ENCODE measurements at regions not wholly inside any gene's neighbourhood (a gene's known extent, or its start where the extent isn't known, plus 50 kb on each side); places are given as distances from the start of the nearest gene placed in this dataset.

- Histone ChIP-seq H3K56ac (replicated peaks; ENCODE audit: insufficient read length, low read depth, low read length) (no peak overlapping the region), H4K5ac (ENCODE audit: insufficient read length, low read depth, low read length) (no peak overlapping the region), H2BK5ac (ENCODE audit: low read depth, low read length) (no peak overlapping the region; the same call in 1 of the 2 replicates), H4K91ac (replicated peaks; ENCODE audit: insufficient read length, low read length) (no peak overlapping the region), H2BK12ac (ENCODE audit: low read depth, low read length) (peak overlapping the region; percentile 32; the same call in 1 of the 2 replicates), H3K4ac (replicated peaks; ENCODE audit: insufficient read length, low read depth, low read length) (no peak overlapping the region), H3K79me2 (ENCODE audit: control insufficient read depth in 1 of 2, insufficient read depth in 2 of 2, low read length in 2 of 2) (no peaks in the 10 kb centered on the region), H3K18ac (ENCODE audit: extremely low read depth, low read length) (no peak overlapping the region), H3K79me1 (ENCODE audit: low read depth, low read length) (no peaks in the 10 kb centered on the region), H3K9me3 (ENCODE audit: insufficient read depth in 2 of 2, low read depth in 1 of 2, low read length in 1 of 2) (no peaks in the 10 kb centered on the region), H4K20me1 (replicated peaks in 1 of 2; ENCODE audit: control insufficient read depth in 1 of 2, insufficient read depth in 2 of 2, low read length in 2 of 2) (no peaks in the 10 kb centered on the region), H3K23me2 (ENCODE audit: low read depth, low read length) (no peaks in the 10 kb centered on the region), H3K4me3 (ENCODE audit: extremely low read depth in 1 of 4, insufficient read depth in 2 of 4, low read depth in 3 of 4, low read length in 4 of 4) (no peak overlapping the region), H3K9ac (replicated peaks in 1 of 4; ENCODE audit: extremely low read depth in 1 of 4, low read depth in 3 of 4, low read length in 3 of 4) (no peak overlapping the region), H3K4me1 (replicated peaks in 1 of 4; ENCODE audit: control insufficient read depth in 3 of 4, insufficient read depth in 4 of 4, low read length in 3 of 4) (peaks cover 3 to 8% (median 6%) of the 10 kb centered on the region in 4 experiments; a peak in 4 of 7 replicates), H2BK20ac (ENCODE audit: low read length) (no peak overlapping the region), H3K23ac (ENCODE audit: insufficient read length) (no peak overlapping the region), H2BK15ac (ENCODE audit: low read length) (no peak overlapping the region), H3K4me2 (ENCODE audit: insufficient read depth in 1 of 2, low read depth in 2 of 2, low read length in 2 of 2) (peak overlapping the region; percentile 12 to 36; a peak in 3 of 4 replicates), H3K27ac (ENCODE audit: low read depth, low read length) (no peak overlapping the region), H2BK120ac (replicated peaks; ENCODE audit: low read depth, low read length) (no peak overlapping the region), H3K14ac (ENCODE audit: insufficient read length) (no peak overlapping the region), H3K36me3 (ENCODE audit: control insufficient read depth in 2 of 4, insufficient read depth in 4 of 4, low read length in 3 of 4) (no peaks in the 10 kb centered on the region), H2AFZ (ENCODE audit: low read length) (peak overlapping the region; percentile 72), H2AK5ac (ENCODE audit: low read depth, low read length) (no peak overlapping the region), H3K27me3 (replicated peaks in 1 of 4; ENCODE audit: control insufficient read depth in 3 of 4, extremely low read depth in 1 of 4, insufficient read depth in 3 of 4, low read length in 3 of 4) (no peaks in the 10 kb centered on the region), H4K8ac (ENCODE audit: extremely low read depth, insufficient read depth, low read length) (no peak overlapping the region)
- TF ChIP-seq SP1 (IDR thresholded peaks at IDR 0.05; ENCODE audit: low read depth, low read length) (0 out of 2 replicates have a peak, but pooled peaks have one; percentile 18), MAX (IDR thresholded peaks at IDR 0.05) (peak; percentile 51; the same call in 1 of the 2 replicates), TCF12 (IDR thresholded peaks at IDR 0.05; ENCODE audit: low read depth, low read length) (0 out of 2 replicates have a peak, but pooled peaks have one; percentile 62), YY1 (IDR thresholded peaks at IDR 0.05; ENCODE audit: low read depth, low read length) (no peak), E2F6 (IDR thresholded peaks at IDR 0.05) (peak; percentile 70)
- POLR2A ChIA-PET (ENCODE audit: partially characterized antibody), result interaction anchor here (0.6 to 1.3 kb wide), 2 partner anchors 10 to 1284 kb away, joined by 4 read pairs; no protein-coding TSS in a partner anchor
- DNase-seq (ENCODE audit: low read depth in 1 of 2, low spot score in 2 of 2), result peak; percentile 13 to 45
- FAIRE-seq, result no peak
- CTCF ChIA-PET (ENCODE audit: partially characterized antibody), result no interaction called here
- WGBS, 2 experiments (ENCODE audit: extremely low coverage in 1 of 2, insufficient coverage in 1 of 2, insufficient read length in 1 of 2, insufficient replicate concordance in 2 of 2, low coverage in 1 of 2, low lambda C conversion rate in 2 of 2, missing lambda C conversion rate in 1 of 2), result 67% methylated on average over 10 of the region's 10 CpGs; no CpG with 5 or more reads in 1 of the 2 experiments
Measured at GRCh38 chr11:122523846-122524805, 131.4 kb upstream of the UBASH3B start.

All from H1 (cell line).